Kidney epithelial cell (primary cell): ENCODE measurements at regions not wholly inside any gene's neighbourhood (a gene's known extent, or its start where the extent isn't known, plus 50 kb on each side); places are given as distances from the start of the nearest gene placed in this dataset.

Source experiments
- DNase-seq: peaks from one replicate; pipeline ENCODE4 v3.0.0-alpha.2; 2010; ENCODE audit warnings: low read depth
- H3K27me3 ChIP-seq: 2 replicates; pipeline ENCODE4 v1.6.0; 2011; ENCODE audit warnings: low read length; ENCODE audit not compliant: control insufficient read depth, insufficient read depth
- H3K36me3 ChIP-seq: 2 replicates; pipeline ENCODE4 v1.5.1; 2011; ENCODE audit warnings: low read length; ENCODE audit not compliant: control insufficient read depth, insufficient read depth
- H3K4me3 ChIP-seq: 2 replicates; pipeline ENCODE4 v1.5.1; 2011; ENCODE audit warnings: low read depth, mild to moderate bottlenecking, control low read depth, low read length
- TF ChIP-seq, protein P1 (sequence below): IDR thresholded peaks from 2 replicates; pipeline ENCODE4 v1.5.1; 2011; ENCODE audit warnings: mild to moderate bottlenecking, moderate library complexity, low read length, control low read depth, inconsistent platforms; ENCODE audit not compliant: insufficient read depth, poor library complexity, severe bottlenecking

GRCh38 chr14:56512521-56512920, 67.1 kb upstream of the TMEM260 start:
- no peak overlapping the region for H3K4me3 ChIP-seq
- H3K27me3 ChIP-seq: peaks cover 3% of the 10 kb centered on the region

DNA sequence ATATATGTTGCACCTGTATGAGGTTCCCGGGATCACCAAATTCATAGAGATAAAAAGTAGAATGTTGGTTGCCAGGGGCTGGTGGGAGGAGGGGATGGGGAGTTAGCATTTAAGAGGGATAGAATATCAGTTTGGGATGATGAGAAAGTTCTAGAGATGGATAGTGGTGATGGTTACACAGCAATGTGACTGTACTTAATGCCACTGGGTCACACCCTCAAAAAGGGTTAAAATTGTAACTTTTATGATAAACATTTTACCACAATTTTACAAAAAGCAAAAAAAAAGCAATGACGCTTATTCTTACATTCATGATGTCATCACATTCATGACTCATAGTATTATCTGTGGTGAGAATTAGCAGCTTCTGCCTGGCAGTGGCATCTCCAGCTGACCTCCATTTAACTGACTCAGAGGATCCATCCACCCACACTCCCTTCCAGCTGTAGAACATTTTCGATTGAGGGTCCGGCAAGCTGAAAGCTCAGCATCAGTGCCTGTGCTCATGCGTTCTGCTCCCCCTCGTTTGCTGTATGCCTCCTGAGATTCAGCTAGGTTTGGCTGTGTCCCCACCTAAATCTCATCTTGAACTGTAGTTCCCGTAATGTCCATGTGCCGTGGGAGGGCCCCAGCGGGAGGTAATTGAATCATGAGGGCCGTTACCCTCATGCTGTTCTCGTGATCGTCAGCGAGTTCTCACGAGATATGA, 64.8 kb upstream of the TMEM260 start:
- Histone ChIP-seq H3K27me3 (peaks cover 3% of the 10 kb centered on the region), H3K4me3 (no peak overlapping the region), H3K36me3 (no peaks in the 10 kb centered on the region)
- TF ChIP-seq, protein P1, sequence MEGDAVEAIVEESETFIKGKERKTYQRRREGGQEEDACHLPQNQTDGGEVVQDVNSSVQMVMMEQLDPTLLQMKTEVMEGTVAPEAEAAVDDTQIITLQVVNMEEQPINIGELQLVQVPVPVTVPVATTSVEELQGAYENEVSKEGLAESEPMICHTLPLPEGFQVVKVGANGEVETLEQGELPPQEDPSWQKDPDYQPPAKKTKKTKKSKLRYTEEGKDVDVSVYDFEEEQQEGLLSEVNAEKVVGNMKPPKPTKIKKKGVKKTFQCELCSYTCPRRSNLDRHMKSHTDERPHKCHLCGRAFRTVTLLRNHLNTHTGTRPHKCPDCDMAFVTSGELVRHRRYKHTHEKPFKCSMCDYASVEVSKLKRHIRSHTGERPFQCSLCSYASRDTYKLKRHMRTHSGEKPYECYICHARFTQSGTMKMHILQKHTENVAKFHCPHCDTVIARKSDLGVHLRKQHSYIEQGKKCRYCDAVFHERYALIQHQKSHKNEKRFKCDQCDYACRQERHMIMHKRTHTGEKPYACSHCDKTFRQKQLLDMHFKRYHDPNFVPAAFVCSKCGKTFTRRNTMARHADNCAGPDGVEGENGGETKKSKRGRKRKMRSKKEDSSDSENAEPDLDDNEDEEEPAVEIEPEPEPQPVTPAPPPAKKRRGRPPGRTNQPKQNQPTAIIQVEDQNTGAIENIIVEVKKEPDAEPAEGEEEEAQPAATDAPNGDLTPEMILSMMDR: no peak
- no peak for DNase-seq

More at GRCh38 chr14:56512521-56512920, 67.1 kb upstream of the TMEM260 start:
- H3K36me3 ChIP-seq: no peaks in the 10 kb centered on the region
- DNase-seq: no peak
- TF ChIP-seq, protein P1: no peak

- Histone ChIP-seq H3K4me3 (no peak overlapping the region), H3K36me3 (no peaks in the 10 kb centered on the region), H3K27me3 (peaks cover 3% of the 10 kb centered on the region)
- no peak for DNase-seq
- TF ChIP-seq, protein P1: no peak
Observed at GRCh38 chr14:56515739-56516138, 63.9 kb upstream of the TMEM260 start.

DNA sequence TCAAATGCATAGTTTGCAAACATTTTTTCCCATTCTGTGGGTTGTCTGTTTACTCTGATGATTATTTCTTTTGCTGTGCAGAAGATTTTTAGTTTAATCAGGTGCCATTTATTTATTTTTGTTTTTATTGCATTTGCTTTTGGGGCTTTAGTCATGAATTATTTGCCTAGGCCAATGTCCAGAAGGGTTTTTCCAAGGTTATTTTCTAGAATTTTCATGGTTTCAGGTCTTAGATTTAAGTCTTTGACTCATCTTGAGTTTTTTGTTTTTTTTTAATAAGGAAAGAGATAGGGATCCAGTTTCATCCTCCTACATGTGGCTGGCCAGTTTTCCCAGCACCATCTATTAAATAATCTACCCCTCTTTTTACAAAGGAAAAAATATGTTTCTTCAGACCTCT, 57.2 kb upstream of the TMEM260 start:
- no peak for DNase-seq
- H3K36me3 ChIP-seq: no peaks in the 10 kb centered on the region
- no peak overlapping the region for H3K4me3 ChIP-seq
- peaks cover 2% of the 10 kb centered on the region for H3K27me3 ChIP-seq
- TF ChIP-seq, protein P1: no peak

DNA sequence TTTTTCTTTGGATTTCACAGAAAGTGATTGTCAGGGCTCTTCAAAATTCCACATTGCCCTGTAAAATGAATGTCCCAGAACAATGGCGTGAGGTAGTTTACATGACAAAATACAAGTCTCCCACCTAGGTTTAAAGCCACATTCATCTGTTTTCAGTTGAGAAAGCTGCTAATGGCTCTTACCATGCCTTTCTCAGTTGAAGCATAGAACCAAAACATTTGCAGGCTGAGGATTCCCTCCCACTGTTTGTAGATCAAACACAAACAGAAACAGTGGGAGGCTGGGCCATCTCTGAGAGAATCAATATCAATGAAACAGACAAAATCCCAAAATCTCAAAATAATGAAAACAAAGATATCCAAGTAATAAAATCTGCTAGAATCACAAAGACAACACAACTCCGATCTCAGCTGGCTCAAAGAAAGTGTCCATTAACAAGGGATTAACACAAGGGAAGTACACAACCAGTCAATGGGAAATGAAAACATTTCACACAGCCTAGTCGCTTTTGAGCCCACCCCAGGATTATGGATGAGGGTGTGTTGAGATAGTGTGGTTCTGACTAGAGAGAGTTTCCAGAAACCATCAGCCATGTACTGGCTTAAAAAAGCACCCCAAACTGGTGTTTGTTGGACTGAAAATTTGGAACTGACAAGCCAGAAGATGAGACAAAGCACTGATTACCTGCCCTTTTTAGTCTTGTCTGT, 54.5 kb upstream of the TMEM260 start:
- DNase-seq: no peak
- Histone ChIP-seq H3K27me3 (peaks cover 5% of the 10 kb centered on the region), H3K4me3 (no peak overlapping the region), H3K36me3 (no peaks in the 10 kb centered on the region)
- TF ChIP-seq, protein P1: no peak
